ENCODE measurements at regions not wholly inside any gene's neighbourhood (a gene's known extent, or its start where the extent isn't known, plus 50 kb on each side); places are given as distances from the start of the nearest gene placed in this dataset.

DNA sequence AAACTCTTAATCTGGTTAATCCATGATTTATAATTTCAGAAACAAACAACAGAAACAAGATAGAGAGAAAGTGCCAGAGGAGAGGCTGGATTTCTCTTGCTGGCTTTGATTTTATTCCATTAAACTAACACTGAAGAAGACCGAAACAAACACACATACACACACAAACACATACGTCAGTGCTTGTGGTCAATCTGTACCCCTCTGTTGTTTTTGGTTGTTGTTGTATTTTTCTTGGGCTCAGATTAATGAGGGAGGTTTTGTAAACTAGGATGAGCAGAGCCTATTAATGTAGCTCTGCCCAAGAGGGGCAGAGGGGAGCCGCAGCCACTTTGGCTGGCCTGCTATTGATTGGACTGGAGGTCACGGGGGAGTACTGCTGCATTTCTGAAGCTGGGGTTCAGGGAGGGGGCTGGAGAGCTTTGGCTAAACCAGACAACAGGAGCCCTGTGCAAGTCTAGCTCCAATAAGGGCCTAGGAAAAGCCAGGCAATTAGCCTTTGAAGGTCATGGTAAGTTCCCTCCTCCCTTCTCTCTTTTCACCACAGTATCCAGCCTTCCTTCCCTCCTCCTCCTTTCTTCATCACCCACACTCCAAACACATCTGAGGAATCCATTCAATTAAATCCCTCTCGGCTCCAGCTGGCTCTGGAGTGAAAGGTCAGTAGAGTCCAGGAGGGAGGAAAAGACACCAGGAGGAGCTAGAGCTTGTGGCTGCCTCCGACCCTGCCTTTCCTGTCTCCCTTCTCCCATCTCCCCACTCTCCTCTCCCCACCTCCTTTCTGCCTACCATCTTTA lies 344.1 kb upstream of the LMO3 start:
- no peak for DNase-seq

DNA sequence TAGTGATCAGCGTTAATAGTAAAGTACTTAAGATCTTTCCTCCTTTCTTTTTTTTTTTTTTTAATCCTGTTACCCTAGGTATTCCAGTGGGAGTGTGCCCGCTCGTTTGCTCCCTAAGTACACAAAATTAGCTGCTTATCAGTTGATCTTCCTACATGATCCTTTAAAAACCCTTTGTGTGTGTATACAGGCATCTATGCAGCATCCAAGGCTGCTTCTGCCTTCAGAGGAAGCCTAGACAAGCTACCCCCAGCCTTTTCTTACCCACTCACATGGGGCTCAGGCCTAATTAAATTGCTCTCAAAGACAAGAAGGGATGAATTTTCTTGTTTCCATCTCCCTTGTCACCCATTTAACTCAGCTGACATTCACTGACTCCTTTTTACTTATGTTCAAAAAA lies 343.4 kb upstream of the LMO3 start:
- no peak for DNase-seq

DNA sequence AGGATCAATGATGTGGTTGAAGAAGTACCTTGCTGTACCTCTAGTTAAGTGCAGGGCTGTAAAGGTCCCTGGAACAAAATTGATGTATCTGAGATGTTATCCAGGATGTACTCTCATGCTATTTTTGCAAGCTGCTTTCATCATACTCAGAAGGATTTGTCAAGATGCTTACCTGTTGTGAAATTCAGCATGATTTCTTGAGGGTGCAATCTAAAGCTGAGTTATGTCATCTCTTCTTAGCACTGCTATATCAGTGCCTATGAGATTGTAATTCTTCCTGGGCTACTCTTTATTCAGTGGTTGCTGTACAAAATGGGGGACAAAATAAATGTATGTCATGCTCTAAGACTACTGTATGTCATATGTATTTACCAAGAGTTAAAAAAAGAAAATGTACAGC lies 340.7 kb upstream of the LMO3 start:
- no peak for DNase-seq

DNA sequence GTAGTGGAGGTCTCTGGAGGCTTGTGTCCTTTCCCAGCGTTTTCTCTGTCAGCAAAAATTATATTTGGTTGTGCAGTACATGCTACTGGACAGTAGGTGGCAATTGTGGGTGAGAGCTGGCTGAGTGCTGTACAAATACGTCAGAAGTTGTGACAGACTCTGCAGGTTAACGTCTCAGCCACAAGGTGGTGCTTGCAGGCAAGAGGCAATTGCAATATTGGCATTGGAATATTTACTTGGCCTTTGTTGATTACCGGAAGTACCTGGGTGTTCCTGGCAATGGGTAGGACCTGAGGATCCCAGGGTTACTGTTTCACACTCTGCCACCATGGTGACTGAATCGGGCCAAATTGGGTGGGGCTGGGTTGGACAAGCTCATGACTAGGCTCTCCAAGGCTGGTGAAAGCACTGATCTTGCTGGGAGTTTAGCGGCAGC lies 333.9 kb upstream of the LMO3 start:
- DNase-seq: peak in 1 of 5 donors; percentile 5

DNA sequence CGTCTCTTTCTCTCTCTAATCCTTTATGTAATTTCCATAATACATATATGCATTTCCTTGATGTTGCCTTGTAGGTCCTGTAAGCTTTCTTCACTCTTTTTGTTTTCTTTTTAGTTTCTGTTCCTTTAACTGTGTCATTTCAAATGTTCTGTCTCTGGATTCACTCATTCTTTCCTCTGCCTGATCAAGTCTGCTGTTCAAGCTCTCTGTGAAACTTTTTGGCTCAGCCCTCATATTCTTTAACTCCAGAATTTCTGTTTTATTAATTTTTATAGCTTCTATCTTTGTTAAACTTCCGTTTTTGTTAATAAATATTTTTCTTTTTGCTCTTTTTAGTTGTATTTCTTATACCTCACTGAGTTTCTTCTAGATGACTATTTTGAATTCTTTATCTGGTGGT lies 321.3 kb upstream of the LMO3 start:
- no peak for DNase-seq

DNA sequence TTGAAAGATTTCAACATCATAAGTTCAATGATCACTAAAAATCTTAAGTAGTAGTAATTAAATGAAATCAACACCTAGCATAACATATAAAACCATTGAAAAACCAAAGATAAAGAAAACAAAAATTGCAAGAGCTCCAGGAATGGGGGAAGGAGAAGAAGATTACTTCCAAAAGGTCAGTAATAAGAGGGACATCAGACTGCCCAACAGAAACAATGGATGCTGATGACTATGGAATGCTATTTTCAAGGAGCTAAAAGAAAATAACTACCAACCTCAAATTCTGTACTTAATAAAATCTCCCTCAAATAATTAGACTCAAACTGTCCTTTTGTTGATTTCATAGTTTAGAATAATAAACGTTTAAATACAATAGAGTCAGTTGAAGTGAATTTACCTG lies 314.5 kb upstream of the LMO3 start:
- no peak for DNase-seq

DNA sequence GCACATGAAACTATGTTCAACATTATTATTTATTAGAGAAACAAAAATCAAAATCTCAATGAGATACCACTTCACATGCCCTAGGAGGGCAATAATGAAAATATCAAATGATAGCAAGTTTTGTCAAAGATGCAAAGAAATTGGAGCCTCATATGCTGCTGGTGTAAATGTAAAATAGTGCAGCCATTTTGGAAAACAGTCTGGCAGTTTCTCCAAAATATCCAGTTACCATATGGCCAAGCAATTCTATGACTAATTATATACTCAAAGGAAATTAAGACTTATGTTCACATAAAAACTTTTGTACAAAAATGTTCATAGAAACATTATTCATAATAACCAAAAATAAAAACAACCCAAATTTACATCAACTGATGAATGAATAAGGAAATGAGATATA lies 313.6 kb upstream of the LMO3 start:
- DNase-seq: no peak

DNA sequence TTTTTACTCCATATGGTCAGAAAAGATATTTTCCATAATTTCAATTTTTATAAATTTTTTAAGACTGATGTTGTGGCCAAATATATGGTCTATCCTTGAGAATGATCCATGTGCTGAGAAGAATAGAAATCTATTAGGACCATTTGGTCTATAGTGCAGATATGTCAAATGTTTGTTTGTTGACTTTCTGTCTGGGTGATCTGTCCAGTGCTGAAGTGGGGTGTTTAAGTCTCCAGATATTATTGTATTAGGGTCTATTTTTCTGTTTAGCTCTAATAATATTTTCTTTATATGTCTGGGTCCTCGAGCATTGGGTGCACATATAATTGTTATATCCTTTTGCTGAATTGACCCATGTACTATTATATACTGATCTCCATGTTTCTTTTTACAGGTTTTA lies 308.9 kb upstream of the LMO3 start:
- no peak for DNase-seq

DNA sequence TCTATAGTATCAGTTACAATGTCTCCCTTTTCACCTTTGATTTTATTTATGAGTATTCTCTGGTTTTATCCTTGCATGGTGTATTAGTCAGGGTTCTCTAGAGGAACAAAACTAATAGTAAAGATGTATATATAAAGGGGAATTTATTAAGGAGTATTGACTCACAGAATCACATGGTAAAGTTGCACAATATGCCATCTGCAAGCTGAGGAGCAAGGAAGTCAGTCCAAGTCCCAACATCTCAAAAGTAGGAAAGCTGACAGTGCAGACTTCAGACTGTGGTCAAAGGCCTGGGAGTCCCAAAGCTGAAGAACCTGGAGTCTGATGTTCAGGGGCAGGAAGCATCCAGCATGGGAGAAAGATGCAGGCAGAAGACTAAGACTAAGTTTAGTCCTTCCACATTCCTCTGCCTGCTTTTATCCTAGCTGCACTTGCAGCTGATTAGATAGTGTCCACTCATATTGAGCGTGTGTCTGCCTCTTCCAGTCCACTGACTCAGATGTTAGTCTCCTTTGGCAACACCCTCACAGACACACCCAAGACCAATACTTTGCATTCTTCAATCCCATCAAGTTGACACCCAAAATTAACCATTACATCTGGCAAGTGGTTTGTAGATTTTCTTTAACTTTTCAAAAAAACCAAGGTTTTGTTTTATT lies 308.0 kb upstream of the LMO3 start:
- DNase-seq: no peak

DNA sequence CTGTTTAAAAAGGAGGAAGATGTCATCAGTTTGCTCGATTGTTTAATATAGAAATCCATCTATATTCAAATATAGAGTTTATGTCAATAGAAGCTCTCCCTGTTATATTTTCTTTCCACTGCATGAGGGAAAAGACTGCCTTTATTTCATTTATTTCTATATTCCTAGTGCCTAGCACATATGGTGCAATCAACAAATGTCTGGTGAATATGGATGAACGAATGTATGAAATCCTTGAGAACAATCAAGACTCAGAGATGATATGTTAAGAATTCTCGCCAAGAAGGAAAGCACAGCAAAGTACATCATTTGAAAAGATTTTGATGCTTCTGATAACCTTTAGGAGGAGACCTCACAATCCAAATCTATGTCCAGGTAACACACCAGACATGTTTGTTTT lies 296.0 kb upstream of the LMO3 start:
- no peak for DNase-seq

DNA sequence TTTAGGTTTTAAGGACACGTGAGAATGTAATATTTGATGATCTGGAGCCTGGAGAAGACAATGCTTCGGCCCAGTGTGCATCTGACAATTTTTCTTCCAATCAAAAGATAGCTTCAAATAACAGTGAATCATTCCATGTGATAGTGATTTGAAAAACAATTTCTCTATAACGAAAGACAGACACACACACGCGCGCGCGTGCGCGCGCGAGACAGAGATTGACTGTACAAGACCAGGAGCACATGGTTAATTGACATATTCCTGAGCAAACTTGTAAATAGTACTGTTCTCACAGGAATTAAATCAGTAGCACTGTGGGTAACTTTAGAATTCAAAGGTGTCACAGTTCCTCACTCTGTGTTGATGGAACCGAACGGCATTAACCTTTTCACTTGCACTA lies 287.5 kb upstream of the LMO3 start:
- DNase-seq: no peak

DNA sequence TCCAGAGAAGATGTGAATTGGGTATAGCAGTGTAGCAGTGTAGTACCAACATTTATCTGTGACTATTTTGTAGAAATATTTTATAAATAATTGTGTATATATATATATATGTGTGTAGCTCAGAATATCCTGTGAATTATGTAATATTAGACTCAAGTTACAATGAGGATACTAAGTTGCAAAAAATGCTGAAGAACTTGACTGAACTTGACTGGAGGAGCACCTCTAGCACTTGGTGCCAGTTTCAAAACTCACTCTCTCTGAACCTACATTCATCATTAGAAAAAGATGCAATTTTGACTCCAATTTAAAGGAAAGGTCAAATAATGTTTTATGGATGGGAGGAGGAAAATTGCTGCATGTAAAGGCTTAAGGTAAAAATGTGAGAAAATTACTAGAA lies 285.7 kb upstream of the LMO3 start:
- no peak for DNase-seq

DNA sequence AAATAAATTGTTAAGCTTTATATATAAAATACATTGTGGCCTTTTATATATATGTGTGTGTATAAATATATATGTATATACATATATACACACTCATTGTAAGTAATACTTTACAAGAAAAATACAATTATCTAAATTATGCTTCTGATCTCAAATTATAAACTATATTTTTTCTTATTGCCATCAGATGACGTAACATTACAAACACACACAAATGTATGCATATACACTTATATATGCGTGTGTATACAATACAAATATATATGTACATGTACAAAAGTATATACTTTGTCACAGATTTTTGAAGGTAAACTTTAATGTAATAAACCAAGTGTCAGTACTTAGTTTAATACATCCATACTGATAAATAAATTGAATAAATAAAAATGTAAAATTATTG lies 278.9 kb upstream of the LMO3 start:
- DNase-seq: no peak

DNA sequence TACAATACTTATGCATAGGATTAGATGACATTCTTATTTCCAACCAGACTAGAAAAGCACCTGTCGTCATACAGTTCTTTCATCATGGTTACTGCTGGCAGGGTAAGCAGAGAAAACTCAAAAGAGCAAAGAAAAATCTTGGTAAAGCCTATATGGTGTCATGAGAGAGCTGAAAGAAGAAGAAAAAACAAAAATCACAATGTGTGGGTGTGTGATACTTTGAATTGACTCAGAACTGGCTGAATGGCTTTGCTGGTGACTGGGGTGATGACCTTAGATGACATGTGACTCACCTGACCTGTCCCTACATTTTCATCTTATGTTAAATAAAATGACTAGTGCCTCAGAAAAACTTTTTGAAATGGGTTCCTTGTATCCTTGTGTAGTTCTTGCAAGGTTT lies 278.1 kb upstream of the LMO3 start:
- no peak for DNase-seq

DNA sequence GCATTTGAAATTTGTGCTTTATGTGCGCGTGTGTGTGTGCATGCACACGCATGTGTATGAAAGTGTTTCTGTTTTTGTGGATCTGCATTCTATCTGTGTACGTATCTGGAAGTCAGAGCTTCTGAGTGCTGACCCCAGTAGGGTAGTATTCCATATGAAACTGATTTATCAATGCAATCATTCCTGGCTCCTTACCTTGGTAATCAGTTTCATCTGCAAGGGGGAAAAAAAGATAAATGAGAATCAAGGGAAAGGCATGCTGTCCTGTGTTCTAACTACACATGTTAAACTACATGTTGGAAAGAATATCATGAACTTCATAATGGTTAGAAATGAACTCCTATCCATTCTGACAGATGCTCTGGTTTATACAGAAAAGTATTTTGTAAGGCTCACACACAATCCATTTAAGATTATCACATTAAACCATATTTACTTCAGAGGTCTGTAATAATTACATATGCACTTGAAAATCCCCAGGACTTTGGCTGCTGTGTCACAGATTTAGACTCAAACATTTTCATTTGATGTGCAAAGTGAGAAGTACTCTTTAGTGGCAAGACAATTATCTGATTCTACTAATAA lies 276.1 kb upstream of the LMO3 start:
- no peak for DNase-seq

DNA sequence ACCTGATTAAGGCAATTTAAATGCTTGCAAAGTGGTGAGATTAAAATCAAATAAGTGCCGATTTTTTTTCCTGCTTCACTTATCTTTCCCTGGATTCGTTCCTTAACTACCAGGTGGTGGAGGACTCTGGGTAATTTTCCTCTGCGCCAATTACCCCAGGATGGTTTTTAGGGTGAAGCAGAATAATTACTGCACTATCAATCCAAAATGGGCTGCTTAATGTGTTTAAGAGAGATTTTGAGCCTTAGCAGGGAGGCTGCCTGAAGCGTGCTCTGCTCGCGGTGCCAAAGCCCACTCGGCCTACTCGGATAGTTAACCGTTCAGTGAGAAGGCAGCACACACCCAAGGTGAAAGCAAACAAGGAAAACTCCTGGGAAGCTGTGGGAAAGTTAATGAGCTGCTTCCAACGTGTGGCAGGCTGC lies 274.9 kb upstream of the LMO3 start:
- no peak for DNase-seq

DNA sequence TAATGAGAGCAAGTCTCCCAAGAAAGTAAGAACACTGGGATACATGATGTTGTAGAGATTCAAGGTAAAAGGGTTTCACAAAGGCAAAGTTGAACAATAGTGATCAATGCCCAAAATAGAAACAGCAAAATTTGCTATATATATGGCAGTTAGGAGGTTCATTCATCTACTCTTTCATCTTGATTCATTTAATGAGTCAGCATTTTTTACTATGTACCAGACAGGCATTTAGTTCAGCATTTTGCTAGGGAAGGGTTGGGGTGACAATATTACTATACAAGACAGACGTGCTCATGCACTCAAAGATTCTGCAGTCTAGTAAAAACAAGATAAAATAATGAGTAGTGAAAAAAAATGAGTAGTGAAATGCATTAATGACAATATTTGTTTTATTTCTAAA lies 264.9 kb upstream of the LMO3 start:
- DNase-seq: no peak

DNA sequence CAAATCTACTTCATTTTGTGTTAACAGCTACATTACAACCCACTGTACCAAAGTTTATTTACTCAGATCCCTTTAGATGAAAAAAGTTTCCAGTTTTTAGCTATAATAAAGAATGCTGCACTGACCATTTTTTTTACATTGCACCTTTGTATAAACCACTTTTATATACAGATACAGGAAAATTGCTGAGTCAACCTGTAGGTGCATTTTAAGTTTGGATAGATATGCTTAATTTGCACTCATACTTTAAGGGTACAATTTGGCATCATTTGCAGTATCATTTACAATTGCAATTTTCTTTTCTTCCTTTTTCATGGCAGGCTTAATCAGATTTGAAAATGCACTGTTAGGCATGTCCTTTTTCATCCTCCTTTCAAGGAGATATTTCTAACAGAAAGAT lies 257.8 kb upstream of the LMO3 start:
- DNase-seq: no peak

DNA sequence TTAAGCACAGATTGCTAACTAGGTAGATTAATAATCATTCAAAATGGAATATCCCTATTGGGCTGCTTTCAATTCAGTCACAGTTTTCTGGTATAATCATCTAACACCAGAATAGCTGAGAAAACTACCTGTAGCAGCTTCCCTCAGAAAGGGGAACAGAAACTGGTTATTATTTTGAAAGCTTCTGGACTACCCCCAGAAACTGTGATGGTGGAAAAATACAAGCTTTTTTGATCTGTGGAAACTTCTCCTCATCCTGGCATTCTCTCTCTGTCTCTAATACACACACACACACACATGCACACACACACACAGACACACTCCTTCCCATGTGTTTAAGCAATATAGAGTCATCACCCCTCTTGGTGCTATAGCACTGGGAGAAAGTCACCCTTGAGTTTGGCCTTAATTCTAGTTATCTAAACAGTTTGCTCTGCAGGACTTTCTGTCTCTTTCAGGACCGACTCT lies 251.5 kb upstream of the LMO3 start:
- DNase-seq: no peak

DNA sequence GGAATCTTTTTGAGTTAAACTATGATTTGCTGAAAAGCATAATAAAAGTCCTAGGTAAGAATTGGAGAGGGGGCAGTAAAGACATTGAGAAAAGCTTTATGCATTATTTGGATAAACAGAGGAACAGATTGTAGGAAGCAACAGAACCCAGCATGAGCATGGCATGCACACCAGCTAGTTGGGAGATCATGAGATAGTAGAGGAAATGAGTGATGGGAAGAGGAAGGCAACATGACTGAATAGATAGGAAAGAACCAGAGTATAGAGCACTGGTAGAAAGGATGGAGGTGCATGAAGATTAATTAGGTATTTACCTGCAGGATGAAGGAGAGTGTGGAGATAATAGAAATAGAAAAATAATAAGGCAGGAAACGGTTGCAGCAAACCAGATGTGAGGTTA lies 248.5 kb upstream of the LMO3 start:
- DNase-seq: no peak

DNA sequence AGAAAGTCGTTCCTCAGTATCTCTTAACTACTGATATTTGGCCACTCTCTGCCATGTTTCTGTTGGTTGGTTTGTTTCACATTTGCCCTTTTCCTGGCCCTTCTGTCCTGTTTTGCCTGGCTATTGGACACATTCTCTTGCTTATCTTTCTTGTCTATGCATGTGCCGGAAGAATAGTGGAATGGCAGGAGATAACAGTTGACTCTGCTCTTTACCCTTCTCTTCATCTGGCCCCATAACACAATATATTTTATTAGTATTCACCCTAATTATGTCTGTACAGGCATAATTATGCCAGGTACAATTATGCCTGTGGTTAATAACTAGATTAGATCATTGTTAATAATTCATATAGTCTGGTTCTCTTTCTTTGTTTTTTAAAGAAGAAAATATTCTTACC lies 243.5 kb upstream of the LMO3 start:
- DNase-seq: no peak

DNA sequence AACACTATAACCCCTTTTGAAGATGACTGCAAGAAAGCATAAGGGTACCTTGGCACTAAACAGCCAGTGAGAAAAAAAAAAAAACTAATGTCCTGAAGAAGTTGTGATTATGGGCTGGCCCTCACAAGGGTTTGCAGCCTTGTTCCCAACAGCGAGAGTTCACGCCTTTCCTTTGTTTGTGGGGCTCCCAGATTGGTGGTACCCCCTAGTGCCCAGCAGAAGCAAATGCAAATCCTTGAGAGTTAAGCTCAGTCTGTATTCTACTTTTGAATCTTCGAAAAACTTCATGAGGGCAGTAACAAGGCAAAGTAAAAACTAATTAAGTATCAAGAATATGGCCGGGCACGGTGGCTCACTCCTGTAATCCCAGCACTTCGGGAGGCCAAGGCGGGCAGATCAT lies 238.9 kb upstream of the LMO3 start:
- no peak for DNase-seq

DNA sequence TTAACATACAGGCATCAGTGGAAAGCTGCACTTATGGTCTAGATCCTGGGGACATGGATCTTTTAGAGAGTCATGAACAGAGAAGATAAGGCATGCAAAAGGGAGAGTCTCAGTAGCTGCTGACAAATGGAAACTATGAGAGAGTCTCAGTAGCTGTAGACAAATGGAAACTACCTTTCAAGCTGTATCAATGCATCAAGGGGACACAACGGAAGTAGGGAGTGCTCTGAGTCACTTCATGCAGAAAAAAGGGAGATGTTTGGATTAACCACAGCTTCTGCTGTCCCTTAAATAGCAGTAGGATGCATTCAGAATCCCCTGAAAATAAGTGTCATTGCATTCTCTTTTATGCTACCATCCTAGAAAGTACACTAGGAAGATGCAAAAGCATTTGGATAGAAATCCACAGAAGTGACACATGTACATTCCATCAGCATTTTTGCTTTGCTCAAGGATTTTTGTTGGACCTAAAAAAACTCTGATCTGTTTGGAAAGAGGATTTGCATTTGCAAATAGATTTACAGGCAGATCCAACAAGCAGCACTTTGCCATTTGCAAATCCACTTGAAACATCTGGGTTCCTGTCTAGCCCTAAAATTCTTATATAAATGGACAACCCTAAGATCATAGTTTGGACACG lies 227.5 kb upstream of the LMO3 start:
- DNase-seq: no peak

DNA sequence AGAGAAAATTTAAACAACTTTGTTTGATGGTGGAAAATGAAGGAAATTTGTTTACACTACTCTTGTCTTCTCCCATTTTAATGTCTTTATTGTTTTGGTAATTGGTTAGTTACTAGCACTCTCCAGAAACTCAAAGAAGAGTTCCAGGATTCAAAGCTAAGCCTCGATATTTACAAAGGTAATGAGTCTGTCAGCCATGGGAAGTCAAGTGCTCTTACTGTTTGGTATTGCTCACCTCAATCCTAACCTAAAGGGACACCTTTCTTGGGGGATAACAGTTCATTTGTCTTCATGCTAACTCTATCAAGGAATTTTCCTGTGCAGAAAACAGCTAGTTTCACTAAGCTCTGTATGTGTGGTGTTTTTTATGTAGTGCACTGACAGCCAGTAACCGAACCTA lies 222.9 kb upstream of the LMO3 start:
- DNase-seq: no peak
